ENCODE measurements at regions not wholly inside any gene's neighbourhood (a gene's known extent, or its start where the extent isn't known, plus 50 kb on each side); places are given as distances from the start of the nearest gene placed in this dataset.
"Not testable (repeated sequence)": the region's sequence is repeated elsewhere in the genome, so short reads cannot be mapped to it uniquely, and the experiment has no call there.

- not testable (repeated sequence) for TF ChIP-seq GATA2 (IDR thresholded peaks at IDR 0.05; ENCODE audit: insufficient read depth, insufficient read length, low read depth, low read length); CTCF (IDR thresholded peaks at IDR 0.05; ENCODE audit: extremely low read depth in 1 of 2, insufficient read depth in 1 of 2, low read depth in 1 of 2, low read length in 2 of 2); POLR2AphosphoS5 (IDR thresholded peaks at IDR 0.05; ENCODE audit: insufficient read depth, low read depth, low read length)
These were observed 78.8 kb upstream of the PABPC3 start for GRCh38 chr13:25017176-25017575.
